DMS153 (cell line): ENCODE measurements at regions not wholly inside any gene's neighbourhood (a gene's known extent, or its start where the extent isn't known, plus 50 kb on each side); places are given as distances from the start of the nearest gene placed in this dataset.

ENCODE experiments used
- DNase-seq: peaks from one replicate; lab custom pipeline; 2025; lab: John Stamatoyannopoulos, UW

GRCh38 chr12:60240891-60241290 lies 645.1 kb downstream of the SLC16A7 start:
- no peak for DNase-seq

- no peak for DNase-seq
These were observed 655.3 kb downstream of the SLC16A7 start for GRCh38 chr12:60251091-60251490.

GRCh38 chr12:60252359-60253096 lies 656.7 kb downstream of the SLC16A7 start:
- DNase-seq, result no peak

- DNase-seq, result no peak
These were observed 659.2 kb downstream of the SLC16A7 start for GRCh38 chr12:60255044-60255443.

- no peak for DNase-seq
These were observed 661.2 kb downstream of the SLC16A7 start for GRCh38 chr12:60257063-60257462.

GRCh38 chr12:60259225-60259624 lies 663.4 kb downstream of the SLC16A7 start:
- DNase-seq, result no peak

DNA sequence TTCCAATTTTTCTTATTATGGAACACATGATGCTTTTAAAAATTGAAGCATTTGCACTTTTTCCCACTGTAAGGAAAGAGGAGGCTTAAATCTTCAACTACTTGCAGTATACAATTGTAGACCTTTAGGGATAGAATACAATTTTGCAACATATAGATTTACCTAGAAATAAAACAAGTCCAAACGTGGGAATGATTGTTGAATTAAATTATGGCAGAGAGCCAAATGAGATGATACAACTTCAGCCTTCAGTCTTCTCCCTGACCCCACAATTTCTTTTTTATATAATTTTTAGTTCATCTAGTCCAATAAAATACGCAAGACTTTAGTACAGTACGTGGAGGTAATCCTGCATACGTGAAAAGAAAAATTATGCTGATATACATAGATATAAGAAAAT lies 666.5 kb downstream of the SLC16A7 start:
- DNase-seq, result no peak

- DNase-seq, result no peak
These were observed 667.3 kb downstream of the SLC16A7 start for GRCh38 chr12:60263161-60263560.

- DNase-seq, result no peak
These were observed 668.1 kb downstream of the SLC16A7 start for GRCh38 chr12:60263836-60264493.

DNA sequence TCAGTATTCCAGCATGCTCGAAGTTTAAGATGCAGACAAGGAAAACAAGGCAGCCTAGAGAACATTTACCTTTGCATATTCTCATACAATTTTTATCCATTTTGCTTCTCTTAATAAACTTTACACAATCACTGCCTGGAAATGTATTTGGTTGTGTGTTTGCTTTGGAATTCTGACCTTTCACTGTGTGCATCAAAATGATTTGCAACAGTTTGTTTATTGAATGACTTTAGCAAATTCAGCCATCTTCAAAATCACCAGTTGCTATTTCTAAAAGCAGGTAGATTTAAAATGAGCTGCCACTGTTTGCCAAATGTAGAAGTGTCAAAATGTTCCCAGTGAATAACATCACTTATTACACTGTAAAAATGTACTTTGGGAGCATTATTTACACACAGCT lies 669.9 kb downstream of the SLC16A7 start:
- DNase-seq, result no peak

DNA sequence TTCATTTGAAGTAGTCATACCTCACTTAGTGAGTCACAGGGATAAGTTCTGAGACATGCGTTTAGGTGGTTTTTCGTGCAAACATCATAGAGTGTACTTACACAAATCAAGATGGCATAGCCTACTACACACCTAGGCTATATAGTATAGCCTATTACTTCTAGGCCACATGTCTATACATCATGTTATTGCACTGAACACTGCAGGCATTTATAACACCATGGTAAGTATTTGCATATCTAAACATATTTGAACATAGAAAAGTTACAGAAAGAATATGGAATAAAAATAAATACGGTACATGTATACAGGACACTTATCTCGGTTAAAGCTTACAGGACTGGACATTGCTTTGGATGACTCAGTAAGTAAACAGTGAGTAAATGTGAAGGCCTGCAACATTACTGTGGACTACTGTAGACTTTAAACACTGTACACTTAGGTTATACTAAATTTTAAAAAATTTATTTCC lies 670.6 kb downstream of the SLC16A7 start:
- DNase-seq, result no peak

- DNase-seq, result no peak
These were observed 673.9 kb downstream of the SLC16A7 start for GRCh38 chr12:60269611-60270269.

DNA sequence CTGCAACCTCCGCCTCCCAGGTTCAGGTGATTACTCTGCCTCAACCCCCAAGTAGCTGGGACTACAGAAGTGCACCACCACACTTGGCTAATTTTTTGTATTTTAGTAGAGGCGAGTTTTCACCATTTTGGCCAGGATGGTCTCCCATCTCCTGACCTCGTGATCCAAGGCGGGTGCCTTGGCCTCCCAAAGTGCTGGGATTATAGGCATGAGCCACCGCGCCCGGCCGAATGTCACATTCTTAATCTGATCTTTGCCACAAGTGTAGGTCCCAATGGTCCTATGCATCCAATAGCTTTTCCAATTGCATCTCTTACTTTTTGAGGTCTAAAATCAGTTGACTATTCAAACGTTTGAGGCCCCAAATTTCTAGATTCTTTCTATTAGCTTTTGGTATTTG lies 676.0 kb downstream of the SLC16A7 start:
- no peak for DNase-seq

- no peak for DNase-seq
These were observed 682.4 kb downstream of the SLC16A7 start for GRCh38 chr12:60278209-60278608.

DNA sequence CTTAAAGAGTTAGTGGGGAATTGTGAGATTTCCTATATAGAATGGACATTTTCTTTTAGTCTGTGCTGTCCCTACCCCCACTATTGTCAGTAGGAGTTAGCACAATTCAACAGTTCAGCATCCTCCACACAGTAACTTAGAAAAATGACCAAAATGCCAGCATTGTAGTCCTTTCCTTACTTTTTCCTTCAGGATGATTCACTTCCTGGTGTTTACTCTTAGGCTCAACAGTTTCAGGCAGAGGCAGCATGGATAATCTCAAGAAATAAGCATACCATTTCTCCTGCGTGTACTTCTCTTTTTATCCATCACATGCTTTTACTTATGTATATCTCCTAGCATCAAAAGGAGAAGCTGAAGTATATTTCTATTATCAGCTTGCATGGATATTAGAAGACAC lies 683.4 kb downstream of the SLC16A7 start:
- no peak for DNase-seq

DNA sequence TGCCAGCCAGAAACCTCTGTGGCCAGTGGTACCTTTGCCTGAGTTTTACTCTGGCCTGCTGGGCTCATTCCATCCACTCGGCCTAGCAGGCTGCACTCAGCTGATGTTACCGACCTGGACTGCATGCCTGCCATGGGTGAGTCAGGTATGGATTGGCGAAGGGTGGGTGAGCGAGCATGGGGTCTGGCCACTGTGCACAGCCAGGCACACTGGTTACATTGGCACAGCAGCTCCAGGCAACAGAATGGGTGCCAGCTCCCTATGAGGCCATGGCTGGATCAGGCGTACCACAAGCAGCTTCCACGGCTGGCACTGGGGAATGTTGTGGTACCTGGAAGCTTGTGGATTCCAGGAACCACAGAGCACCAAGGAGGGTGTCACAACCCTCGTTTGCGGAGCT lies 685.7 kb downstream of the SLC16A7 start:
- DNase-seq, result no peak

GRCh38 chr12:60290532-60290931 lies 694.7 kb downstream of the SLC16A7 start:
- no peak for DNase-seq

- no peak for DNase-seq
These were observed 712.6 kb downstream of the SLC16A7 start for GRCh38 chr12:60308366-60308991.

- no peak for DNase-seq
These were observed 716.1 kb downstream of the SLC16A7 start for GRCh38 chr12:60311940-60312339.

DNA sequence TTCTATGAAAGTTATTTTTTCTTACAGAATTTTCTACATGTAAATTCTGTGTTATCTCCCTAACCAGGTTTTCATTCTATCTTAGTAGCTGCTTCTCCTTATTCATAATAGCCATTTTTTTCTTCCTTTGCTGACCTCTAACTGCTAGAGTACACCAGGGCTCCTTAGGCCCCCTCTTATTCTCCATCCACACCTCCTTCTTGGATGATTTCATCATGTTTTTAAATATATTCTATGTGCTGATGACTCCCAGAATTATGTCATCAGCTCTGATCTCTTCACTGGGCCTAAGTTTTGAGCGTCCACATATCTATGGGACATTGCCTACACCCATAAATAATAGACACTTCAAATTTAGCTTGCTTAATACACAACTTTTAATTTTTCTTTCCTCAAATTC lies 721.5 kb downstream of the SLC16A7 start:
- no peak for DNase-seq

DNA sequence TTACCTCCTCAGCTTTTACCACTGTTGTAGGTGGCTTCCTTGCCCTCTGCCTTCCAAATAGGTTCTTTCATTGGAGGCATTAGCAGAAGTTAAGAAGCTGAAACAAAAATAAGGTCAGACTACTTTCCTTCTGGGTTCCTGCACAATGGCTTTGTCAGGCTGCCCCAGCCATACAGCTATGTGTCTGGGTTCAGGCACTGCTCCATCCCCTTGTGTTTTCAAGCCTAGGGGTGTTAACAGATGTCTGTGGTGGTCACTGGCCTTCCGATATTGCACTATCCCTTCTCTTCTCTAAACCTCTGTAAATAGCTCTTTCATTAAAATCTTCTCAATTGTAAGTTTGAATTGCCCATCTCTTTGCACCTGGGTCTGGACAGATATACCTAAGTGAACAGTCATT lies 728.9 kb downstream of the SLC16A7 start:
- no peak for DNase-seq

DNA sequence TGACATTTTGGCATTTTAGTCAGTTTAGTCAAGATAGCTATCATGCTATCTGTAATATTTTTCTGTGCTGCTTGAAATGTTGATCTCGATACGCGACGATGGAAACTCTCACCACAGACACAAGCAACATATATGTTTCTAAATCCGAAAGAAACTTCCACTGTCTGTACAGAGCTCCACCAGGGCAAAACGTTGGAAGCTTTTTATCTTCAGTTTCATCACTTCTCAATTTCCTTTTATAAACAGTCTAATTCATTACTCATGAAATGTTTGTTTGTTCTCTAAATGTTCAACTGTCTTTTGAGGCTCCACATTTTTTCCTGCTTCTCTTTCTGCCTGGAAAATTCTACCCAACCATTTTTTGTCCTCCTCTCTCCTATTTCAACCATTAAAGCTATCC lies 737.6 kb downstream of the SLC16A7 start:
- DNase-seq, result no peak

GRCh38 chr12:60335745-60336144 lies 739.9 kb downstream of the SLC16A7 start:
- DNase-seq, result peak; percentile 12
